Coronary artery (tissue), 2 donors: ENCODE measurements at regions not wholly inside any gene's neighbourhood (a gene's known extent, or its start where the extent isn't known, plus 50 kb on each side); places are given as distances from the start of the nearest gene placed in this dataset.
"Not testable (repeated sequence)": the region's sequence is repeated elsewhere in the genome, so short reads cannot be mapped to it uniquely, and the experiment has no call there.

ENCODE experiments used
- DNase-seq: peaks from one replicate; pipeline ENCODE4 v3.0.0-alpha.2; 2017; ENCODE audit warnings: low spot score
- H3K27ac ChIP-seq, 2 donors: fragments of 200-600 bp; sonication (generic); one replicate each; pipeline ENCODE4 v1.5.1; 2016 to 2019
- H3K4me3 ChIP-seq: fragments of 200-600 bp; sonication (generic); 2 replicates; pipeline ENCODE4 v1.5.1; 2016; ENCODE audit warnings: mild to moderate bottlenecking, moderate library complexity
- TF ChIP-seq, protein P1 (sequence below): fragments of 200-600 bp; sonication (generic); IDR thresholded peaks from one replicate; pipeline ENCODE4 v1.5.1; 2019; ENCODE audit warnings: antibody characterized with exemption

DNA sequence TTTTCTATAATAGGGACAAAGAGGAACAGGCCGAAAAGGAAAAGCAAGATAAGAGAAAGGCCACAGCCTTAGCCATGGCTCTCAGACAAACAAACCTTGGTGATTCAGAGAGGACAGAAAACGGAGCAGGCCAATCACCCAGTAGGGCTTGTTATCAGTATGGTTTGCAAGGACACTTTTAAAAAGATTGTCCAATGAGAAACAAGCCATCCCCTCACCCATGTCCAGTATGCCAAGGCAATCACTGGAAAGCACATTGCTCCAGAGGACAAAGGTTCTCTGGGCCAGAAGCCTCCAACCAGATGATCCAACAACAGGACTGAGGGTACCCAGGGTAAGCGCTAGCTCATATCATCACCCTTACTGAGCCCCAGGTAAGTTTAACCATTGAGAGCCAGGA is 243.8 kb upstream of the BTG1 start:
- Histone ChIP-seq H3K4me3 (no peak overlapping the region), H3K27ac (no peak overlapping the region)
- TF ChIP-seq, protein P1, sequence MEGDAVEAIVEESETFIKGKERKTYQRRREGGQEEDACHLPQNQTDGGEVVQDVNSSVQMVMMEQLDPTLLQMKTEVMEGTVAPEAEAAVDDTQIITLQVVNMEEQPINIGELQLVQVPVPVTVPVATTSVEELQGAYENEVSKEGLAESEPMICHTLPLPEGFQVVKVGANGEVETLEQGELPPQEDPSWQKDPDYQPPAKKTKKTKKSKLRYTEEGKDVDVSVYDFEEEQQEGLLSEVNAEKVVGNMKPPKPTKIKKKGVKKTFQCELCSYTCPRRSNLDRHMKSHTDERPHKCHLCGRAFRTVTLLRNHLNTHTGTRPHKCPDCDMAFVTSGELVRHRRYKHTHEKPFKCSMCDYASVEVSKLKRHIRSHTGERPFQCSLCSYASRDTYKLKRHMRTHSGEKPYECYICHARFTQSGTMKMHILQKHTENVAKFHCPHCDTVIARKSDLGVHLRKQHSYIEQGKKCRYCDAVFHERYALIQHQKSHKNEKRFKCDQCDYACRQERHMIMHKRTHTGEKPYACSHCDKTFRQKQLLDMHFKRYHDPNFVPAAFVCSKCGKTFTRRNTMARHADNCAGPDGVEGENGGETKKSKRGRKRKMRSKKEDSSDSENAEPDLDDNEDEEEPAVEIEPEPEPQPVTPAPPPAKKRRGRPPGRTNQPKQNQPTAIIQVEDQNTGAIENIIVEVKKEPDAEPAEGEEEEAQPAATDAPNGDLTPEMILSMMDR = no peak
- no peak for DNase-seq

DNA sequence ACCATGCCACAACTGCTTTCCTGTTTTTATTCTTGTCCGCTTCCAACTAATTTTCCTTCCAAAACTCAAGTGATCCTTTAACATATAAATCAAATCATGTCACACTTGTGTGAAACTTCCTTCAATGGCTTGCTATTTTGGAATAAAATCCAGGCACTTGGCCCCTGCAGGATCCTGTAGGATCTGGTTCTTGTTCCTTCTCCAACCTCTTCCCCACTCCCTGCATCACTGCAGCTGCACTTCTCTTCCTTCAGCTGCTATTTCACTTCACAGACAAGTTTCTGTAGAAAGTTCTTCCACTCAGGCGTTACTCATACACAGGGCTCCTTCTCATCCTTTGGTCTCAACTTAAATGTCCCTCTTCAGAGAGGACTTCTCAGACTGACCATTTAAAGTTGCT is 239.7 kb upstream of the BTG1 start:
- no peak overlapping the region for H3K4me3 ChIP-seq
- TF ChIP-seq, protein P1 = no peak
- no peak overlapping the region for H3K27ac ChIP-seq
- no peak for DNase-seq

DNA sequence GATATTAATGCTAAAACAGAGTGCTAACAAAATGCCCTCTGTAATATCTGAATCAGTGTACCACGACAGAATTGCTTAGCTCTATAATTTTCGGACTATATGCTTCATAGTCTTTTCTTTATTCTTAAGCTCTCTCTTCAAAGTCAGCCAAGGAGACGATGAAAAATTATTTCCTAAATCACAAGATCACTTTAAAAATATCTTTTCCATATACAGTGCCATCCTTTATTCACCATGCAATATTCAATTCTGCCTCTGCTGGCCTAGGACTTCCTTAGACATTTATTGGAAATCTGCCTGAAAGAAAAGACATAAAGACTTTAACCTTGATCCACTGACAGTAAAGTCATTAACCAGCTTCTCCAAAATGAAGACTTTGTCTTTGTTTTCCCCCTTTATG is 238.9 kb upstream of the BTG1 start:
- TF ChIP-seq, protein P1 = no peak
- Histone ChIP-seq H3K27ac (no peak overlapping the region), H3K4me3 (no peak overlapping the region)
- no peak for DNase-seq

DNA sequence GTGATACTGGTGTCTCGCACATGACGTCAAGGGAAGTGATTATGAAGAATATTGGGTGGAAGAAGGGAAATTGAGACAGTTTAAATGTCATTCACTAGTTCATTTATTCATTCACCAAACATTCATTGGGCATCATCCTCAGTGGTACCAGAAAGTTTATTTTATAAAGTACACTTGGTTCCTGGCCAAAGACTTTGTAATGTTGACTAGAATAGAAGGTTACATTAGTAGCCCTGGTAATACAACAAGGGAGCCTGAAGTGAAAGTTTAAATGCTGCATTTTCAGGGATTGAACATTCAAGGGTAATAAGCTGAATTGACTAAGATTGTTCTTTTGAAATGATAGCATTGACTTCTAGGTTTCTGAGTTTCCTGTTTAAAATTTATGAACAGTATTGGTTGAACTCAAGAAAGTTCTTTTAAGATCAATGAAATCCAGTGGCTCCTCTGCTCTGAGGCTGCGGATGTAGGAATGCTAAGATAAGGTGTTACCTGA is 236.8 kb upstream of the BTG1 start:
- no peak for DNase-seq
- no peak overlapping the region for H3K4me3 ChIP-seq
- H3K27ac ChIP-seq = no peak overlapping the region
- TF ChIP-seq, protein P1 = no peak

DNA sequence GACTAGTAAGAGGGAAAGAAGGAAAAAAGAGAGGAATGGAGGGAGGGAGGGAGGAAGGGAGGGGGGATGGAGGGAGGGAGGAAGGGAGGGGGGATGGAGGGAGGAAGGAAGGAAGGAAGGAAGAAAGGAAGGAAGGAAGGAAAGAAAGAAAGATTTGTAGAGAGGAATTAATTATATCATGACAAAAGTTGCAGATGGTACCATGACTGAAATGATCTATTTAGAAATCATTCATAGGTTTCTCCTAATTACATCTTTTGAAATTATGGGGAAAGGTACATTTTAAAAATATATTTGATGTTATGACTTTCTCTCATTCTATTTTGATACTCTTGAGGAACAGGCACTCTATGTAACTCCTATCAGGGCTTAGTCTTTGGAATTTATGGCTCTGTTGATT is 236.2 kb upstream of the BTG1 start:
- no peak overlapping the region for H3K4me3 ChIP-seq
- TF ChIP-seq, protein P1 = no peak
- DNase-seq = no peak
- no peak overlapping the region for H3K27ac ChIP-seq

DNA sequence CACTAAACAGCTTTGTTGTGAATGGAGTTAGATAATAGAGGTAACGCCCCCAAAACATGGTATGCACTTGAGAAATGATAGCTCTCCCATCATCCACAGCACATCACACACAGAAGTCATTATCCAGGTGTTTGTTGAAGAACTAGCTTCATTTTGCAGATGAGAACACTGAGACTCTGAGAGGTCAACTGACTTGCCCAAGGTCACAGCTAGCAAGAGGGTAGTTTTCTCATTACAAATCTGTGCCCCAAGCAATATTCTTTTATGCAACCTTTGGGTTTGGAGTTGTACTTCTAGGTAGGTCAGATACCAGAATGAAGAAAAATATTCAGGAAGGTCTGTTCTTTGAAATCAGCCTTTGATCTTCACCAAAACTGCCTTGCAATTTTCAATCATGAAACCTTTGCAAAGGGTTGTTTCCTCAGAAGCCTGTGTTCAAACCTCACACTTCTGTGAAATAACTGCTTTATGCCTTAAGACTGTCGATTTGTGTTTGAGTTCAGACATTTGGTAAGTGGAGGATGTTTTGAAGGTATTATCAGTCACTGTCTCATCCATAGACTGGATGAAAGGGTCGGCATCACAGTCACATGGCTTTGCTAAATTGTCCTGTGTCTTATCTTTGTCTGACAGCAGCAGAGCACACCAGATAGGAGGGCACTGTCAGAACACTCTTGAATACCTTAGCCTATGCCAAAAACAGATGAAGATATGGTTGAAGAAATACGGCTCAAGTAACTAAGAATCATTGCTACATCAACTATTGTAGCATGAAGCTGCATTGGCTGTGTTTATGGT is 233.2 kb upstream of the BTG1 start:
- DNase-seq = no peak
- no peak overlapping the region for H3K27ac ChIP-seq
- no peak overlapping the region for H3K4me3 ChIP-seq

DNA sequence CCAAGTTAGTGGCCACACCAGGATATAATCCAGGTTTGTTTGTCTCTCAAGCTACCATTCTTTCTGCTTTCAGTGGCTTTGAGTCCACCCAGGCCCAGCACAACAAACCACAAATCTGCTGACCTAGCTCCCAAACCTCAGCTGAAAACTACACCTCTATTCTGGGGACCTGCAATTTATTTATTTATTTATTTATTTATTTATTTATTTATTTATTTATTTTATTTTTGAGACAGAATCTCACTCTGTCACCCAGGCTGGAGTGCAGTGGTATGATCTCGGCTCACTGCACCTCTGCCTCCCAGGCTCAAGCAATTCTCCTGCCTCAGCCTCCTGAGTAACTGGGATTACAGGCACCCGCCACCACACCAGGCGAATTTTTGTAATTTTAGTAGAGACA is 229.9 kb upstream of the BTG1 start:
- not testable (repeated sequence) for H3K27ac ChIP-seq, DNase-seq, H3K4me3 ChIP-seq

More for the DNA sequence above, 233.2 kb upstream of the BTG1 start:
- TF ChIP-seq, protein P1 = no peak
